ENCODE measurements at regions not wholly inside any gene's neighbourhood (a gene's known extent, or its start where the extent isn't known, plus 50 kb on each side); places are given as distances from the start of the nearest gene placed in this dataset.

DNA sequence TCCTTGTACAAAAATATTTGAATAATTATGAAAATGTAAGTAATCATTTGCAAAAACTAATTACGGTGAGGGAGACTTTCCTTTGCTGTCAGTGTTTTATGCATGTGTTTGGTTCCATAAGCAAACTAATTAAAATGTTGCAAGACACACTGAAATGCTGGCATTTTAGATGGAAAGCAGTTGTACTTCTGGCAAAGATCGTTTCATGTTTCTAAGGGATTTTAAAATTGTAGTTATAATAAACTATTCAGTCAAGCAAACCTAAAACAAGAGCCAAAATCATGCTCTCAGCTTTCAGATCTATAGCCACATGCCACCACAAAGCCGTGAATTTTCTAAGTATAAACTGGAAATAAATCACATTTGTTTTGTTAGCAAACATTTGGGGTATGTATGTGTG lies 240.1 kb upstream of the ZNF385D start:
- TF ChIP-seq, protein P1, sequence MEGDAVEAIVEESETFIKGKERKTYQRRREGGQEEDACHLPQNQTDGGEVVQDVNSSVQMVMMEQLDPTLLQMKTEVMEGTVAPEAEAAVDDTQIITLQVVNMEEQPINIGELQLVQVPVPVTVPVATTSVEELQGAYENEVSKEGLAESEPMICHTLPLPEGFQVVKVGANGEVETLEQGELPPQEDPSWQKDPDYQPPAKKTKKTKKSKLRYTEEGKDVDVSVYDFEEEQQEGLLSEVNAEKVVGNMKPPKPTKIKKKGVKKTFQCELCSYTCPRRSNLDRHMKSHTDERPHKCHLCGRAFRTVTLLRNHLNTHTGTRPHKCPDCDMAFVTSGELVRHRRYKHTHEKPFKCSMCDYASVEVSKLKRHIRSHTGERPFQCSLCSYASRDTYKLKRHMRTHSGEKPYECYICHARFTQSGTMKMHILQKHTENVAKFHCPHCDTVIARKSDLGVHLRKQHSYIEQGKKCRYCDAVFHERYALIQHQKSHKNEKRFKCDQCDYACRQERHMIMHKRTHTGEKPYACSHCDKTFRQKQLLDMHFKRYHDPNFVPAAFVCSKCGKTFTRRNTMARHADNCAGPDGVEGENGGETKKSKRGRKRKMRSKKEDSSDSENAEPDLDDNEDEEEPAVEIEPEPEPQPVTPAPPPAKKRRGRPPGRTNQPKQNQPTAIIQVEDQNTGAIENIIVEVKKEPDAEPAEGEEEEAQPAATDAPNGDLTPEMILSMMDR (IDR thresholded peaks at IDR 0.05), result no peak
- no peak for TF ChIP-seq POLR2A (IDR thresholded peaks at IDR 0.05)
- no peak for TF ChIP-seq POLR2AphosphoS5 (IDR thresholded peaks at IDR 0.05)
